ENCODE measurements at regions not wholly inside any gene's neighbourhood (a gene's known extent, or its start where the extent isn't known, plus 50 kb on each side); places are given as distances from the start of the nearest gene placed in this dataset.

- H3K27ac Mint-ChIP-seq: no peak overlapping the region
Observed at GRCh38 chr14:84708865-84709264, 821.1 kb upstream of the FLRT2 start.

GRCh38 chr14:84726471-84726870 lies 803.5 kb upstream of the FLRT2 start:
- H3K9me3 ChIP-seq (replicated peaks in 1 of 2; ENCODE audit: control insufficient read depth in 1 of 2, insufficient read depth in 1 of 2, low read length in 2 of 2): no peaks in the 10 kb centered on the region
- no peaks in the 10 kb centered on the region for H3K27me3 Mint-ChIP-seq (ENCODE audit: low read depth in 3 of 3)
- H3K4me3 ChIP-seq (replicated peaks in 1 of 3; ENCODE audit: low read depth in 2 of 3, low read length in 3 of 3): no peak overlapping the region
- no peak overlapping the region for H3K27ac Mint-ChIP-seq
- H3K36me3 Mint-ChIP-seq: no peaks in the 10 kb centered on the region
- DNase-seq: no peak
- H3K79me2 ChIP-seq (ENCODE audit: insufficient read depth, low read length): no peaks in the 10 kb centered on the region
- no peaks in the 10 kb centered on the region for H3K4me1 Mint-ChIP-seq
- no peak overlapping the region for H2AFZ ChIP-seq (ENCODE audit: insufficient read depth, low read depth, low read length, poor library complexity, severe bottlenecking)
- H3K27ac ChIP-seq (ENCODE audit: low read depth in 1 of 2, low read length in 2 of 2): no peak overlapping the region
- no peaks in the 10 kb centered on the region for H3K36me3 ChIP-seq (replicated peaks in 1 of 2; ENCODE audit: control insufficient read depth in 1 of 2, insufficient read depth in 2 of 2, low read length in 2 of 2)
- no peak overlapping the region for H3K9ac ChIP-seq (ENCODE audit: insufficient read depth, low read length, poor library complexity, severe bottlenecking)
- intact Hi-C loops (cut with micrococcal nuclease): no loop called here
- no CpG with 5 or more reads among the region's 4 CpGs for WGBS (ENCODE audit: insufficient coverage)
- H3K4me1 ChIP-seq (ENCODE audit: control insufficient read depth in 1 of 2, insufficient read depth in 2 of 2, low read length in 2 of 2): no peaks in the 10 kb centered on the region
- no peak overlapping the region for H3K4me2 ChIP-seq (replicated peaks; ENCODE audit: extremely low read depth, low read length, poor library complexity, severe bottlenecking)
- no peaks in the 10 kb centered on the region for H4K20me1 ChIP-seq (ENCODE audit: insufficient read depth, low read length)
- H3K27me3 ChIP-seq (ENCODE audit: control insufficient read depth in 2 of 2, insufficient read depth in 2 of 2, low read length in 2 of 2): no peaks in the 10 kb centered on the region
- H3K4me3 Mint-ChIP-seq: no peak overlapping the region
- H3K9me3 Mint-ChIP-seq: peaks cover 0 to 10% (median 0%) of the 10 kb centered on the region in 7 donors
- no peak for TF ChIP-seq CTCF (IDR thresholded peaks at IDR 0.05)

More at GRCh38 chr14:84708865-84709264, 821.1 kb upstream of the FLRT2 start:
- Histone ChIP-seq H3K9ac (ENCODE audit: insufficient read depth, low read length, poor library complexity, severe bottlenecking) (no peak overlapping the region), H2AFZ (ENCODE audit: insufficient read depth, low read depth, low read length, poor library complexity, severe bottlenecking) (no peak overlapping the region), H3K4me3 (replicated peaks in 1 of 3; ENCODE audit: low read depth in 2 of 3, low read length in 3 of 3) (no peak overlapping the region), H3K79me2 (ENCODE audit: insufficient read depth, low read length) (no peaks in the 10 kb centered on the region), H3K27me3 (ENCODE audit: control insufficient read depth in 2 of 2, insufficient read depth in 2 of 2, low read length in 2 of 2) (no peaks in the 10 kb centered on the region), H3K36me3 (replicated peaks in 1 of 2; ENCODE audit: control insufficient read depth in 1 of 2, insufficient read depth in 2 of 2, low read length in 2 of 2) (no peaks in the 10 kb centered on the region), H4K20me1 (ENCODE audit: insufficient read depth, low read length) (no peaks in the 10 kb centered on the region), H3K27ac (ENCODE audit: low read depth in 1 of 2, low read length in 2 of 2) (no peak overlapping the region), H3K4me1 (ENCODE audit: control insufficient read depth in 1 of 2, insufficient read depth in 2 of 2, low read length in 2 of 2) (no peaks in the 10 kb centered on the region), H3K9me3 (replicated peaks in 1 of 2; ENCODE audit: control insufficient read depth in 1 of 2, insufficient read depth in 1 of 2, low read length in 2 of 2) (no peaks in the 10 kb centered on the region), H3K4me2 (replicated peaks; ENCODE audit: extremely low read depth, low read length, poor library complexity, severe bottlenecking) (no peak overlapping the region)
- no peak for DNase-seq
- no peaks in the 10 kb centered on the region for H3K36me3 Mint-ChIP-seq
- H3K27me3 Mint-ChIP-seq (ENCODE audit: low read depth in 3 of 3): no peaks in the 10 kb centered on the region
- peaks cover 0 to 5% (median 1%) of the 10 kb centered on the region in 7 donors for H3K9me3 Mint-ChIP-seq
- H3K4me3 Mint-ChIP-seq: no peak overlapping the region
- no peaks in the 10 kb centered on the region for H3K4me1 Mint-ChIP-seq
- intact Hi-C loops (cut with micrococcal nuclease): no loop called here
- no CpG with 5 or more reads among the region's 2 CpGs for WGBS (ENCODE audit: insufficient coverage)
- no peak for TF ChIP-seq CTCF (IDR thresholded peaks at IDR 0.05)

All from CD14-positive monocyte (primary cell).